GM12878 (cell line): ENCODE measurements at regions not wholly inside any gene's neighbourhood (a gene's known extent, or its start where the extent isn't known, plus 50 kb on each side); places are given as distances from the start of the nearest gene placed in this dataset.

ENCODE experiments used
- CBFB ChIP-seq: IDR thresholded peaks from 2 replicates; pipeline ENCODE4 v1.6.1; 2016; ENCODE audit warnings: antibody characterized with exemption, low read depth
- CEBPB ChIP-seq, 2 experiments: fragments of 150-350 bp in 1 of 2; IDR thresholded peaks; 2 replicates each; pipeline ENCODE4 v1.6.1; 2012 to 2014; ENCODE audit warnings: low read depth in 2 of 2, low read length in 2 of 2, borderline replicate concordance in 1 of 2, inconsistent platforms in 1 of 2
- CREB1 ChIP-seq: IDR thresholded peaks from 2 replicates; pipeline ENCODE4 v1.6.1; 2012; ENCODE audit warnings: low read depth, mild to moderate bottlenecking, inconsistent platforms
- EP300 ChIP-seq, 2 experiments: fragments of 150-350 bp in 1 of 2; IDR thresholded peaks; 2 replicates each; pipeline ENCODE4 v1.6.1; 2011 to 2012; ENCODE audit warnings: low read depth in 2 of 2, low read length in 2 of 2, borderline replicate concordance in 1 of 2, improper control_type of control experiment in 1 of 2, inconsistent platforms in 1 of 2; ENCODE audit not compliant: control insufficient read depth in 1 of 2
- GATAD2B ChIP-seq: fragments of 450-650 bp; conservative IDR thresholded peaks from 2 replicates; pipeline ENCODE4 v1.6.1; 2017; ENCODE audit warnings: low read depth, mild to moderate bottlenecking, moderate library complexity
- POLR2A ChIP-seq: IDR thresholded peaks from 2 replicates; pipeline ENCODE4 v1.6.1; 2011; ENCODE audit warnings: low read depth, mild to moderate bottlenecking, low read length
- SREBF2 ChIP-seq: IDR thresholded peaks from 2 replicates; pipeline ENCODE4 v1.6.1; 2012; ENCODE audit warnings: mild to moderate bottlenecking, low read length
- TCF12 ChIP-seq: IDR thresholded peaks from 2 replicates; pipeline ENCODE4 v1.6.1; 2011; ENCODE audit warnings: low read depth, mild to moderate bottlenecking, low read length
- TF ChIP-seq, protein P1 (sequence below): IDR thresholded peaks from 2 replicates; pipeline ENCODE4 v1.6.1; 2011; ENCODE audit warnings: low read depth, mild to moderate bottlenecking, low read length, moderate library complexity, borderline replicate concordance; ENCODE audit errors: extremely low read depth
- TF ChIP-seq, protein P2 (sequence below), 3 experiments: IDR thresholded peaks in 2 of 3; conservative IDR thresholded peaks in 1 of 3; 2 replicates each; pipeline ENCODE4 v1.5.1; 2011; ENCODE audit warnings: low read depth in 3 of 3, low read length in 3 of 3, mild to moderate bottlenecking in 3 of 3, control low read depth in 2 of 3, moderate library complexity in 2 of 3, inconsistent platforms in 1 of 3, mixed read lengths in 1 of 3; ENCODE audit not compliant: control insufficient read depth in 2 of 3, insufficient read depth in 1 of 3; ENCODE audit errors: extremely low read depth in 1 of 3
- TF ChIP-seq, protein P3 (sequence below): fragments of 450-650 bp; IDR thresholded peaks from 2 replicates; pipeline ENCODE4 v1.6.1; 2016; ENCODE audit warnings: mild to moderate bottlenecking, moderate library complexity, borderline replicate concordance
- TF ChIP-seq, protein P4 (sequence below): fragments of 150-350 bp; IDR thresholded peaks from 2 replicates; pipeline ENCODE4 v1.6.1; 2016; ENCODE audit warnings: low read depth, low read length
- TF ChIP-seq, protein P5 (sequence below): IDR thresholded peaks from 2 replicates; pipeline ENCODE4 v1.6.1; 2012; ENCODE audit warnings: low read depth, low read length, improper control_type of control experiment

DNA sequence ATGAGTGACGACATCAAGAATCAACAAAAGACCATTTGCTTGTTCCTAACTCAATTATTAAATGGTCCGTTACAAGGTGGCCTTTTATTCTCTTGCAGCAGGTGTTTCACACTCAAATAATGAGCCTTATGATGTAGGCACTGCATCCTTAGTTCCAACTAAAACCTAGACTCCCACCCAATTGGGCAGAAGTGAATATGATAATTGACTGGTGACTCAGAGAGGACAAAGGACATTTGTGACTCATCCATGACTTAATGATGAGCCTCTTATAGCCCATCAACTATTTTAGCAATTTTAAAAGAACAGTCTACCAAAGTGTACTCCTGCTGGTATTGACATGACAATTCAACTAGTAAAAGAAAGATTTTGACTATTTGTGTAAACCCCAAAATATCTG lies 1027.8 kb upstream of the PHF14 start:
- TF ChIP-seq CEBPB (IDR thresholded peaks at IDR 0.05; ENCODE audit: borderline replicate concordance in 1 of 2, low read depth in 2 of 2, low read length in 2 of 2) = no peak
- TF ChIP-seq POLR2A = no peak
- TF ChIP-seq GATAD2B = no peak
- TF ChIP-seq SREBF2 = no peak
- TF ChIP-seq, protein P1, sequence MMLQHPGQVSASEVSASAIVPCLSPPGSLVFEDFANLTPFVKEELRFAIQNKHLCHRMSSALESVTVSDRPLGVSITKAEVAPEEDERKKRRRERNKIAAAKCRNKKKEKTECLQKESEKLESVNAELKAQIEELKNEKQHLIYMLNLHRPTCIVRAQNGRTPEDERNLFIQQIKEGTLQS = no peak
- TF ChIP-seq, protein P2, sequence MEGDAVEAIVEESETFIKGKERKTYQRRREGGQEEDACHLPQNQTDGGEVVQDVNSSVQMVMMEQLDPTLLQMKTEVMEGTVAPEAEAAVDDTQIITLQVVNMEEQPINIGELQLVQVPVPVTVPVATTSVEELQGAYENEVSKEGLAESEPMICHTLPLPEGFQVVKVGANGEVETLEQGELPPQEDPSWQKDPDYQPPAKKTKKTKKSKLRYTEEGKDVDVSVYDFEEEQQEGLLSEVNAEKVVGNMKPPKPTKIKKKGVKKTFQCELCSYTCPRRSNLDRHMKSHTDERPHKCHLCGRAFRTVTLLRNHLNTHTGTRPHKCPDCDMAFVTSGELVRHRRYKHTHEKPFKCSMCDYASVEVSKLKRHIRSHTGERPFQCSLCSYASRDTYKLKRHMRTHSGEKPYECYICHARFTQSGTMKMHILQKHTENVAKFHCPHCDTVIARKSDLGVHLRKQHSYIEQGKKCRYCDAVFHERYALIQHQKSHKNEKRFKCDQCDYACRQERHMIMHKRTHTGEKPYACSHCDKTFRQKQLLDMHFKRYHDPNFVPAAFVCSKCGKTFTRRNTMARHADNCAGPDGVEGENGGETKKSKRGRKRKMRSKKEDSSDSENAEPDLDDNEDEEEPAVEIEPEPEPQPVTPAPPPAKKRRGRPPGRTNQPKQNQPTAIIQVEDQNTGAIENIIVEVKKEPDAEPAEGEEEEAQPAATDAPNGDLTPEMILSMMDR (IDR thresholded peaks at IDR 0.05 in 2 of 3, conservative IDR thresholded peaks at IDR 0.05 in 1 of 3; ENCODE audit: control insufficient read depth in 2 of 3, extremely low read depth in 1 of 3, insufficient read depth in 1 of 3, low read depth in 3 of 3, low read length in 3 of 3) = no peak
- no peak for TF ChIP-seq CREB1
- TF ChIP-seq TCF12 = no peak
- TF ChIP-seq, protein P3, sequence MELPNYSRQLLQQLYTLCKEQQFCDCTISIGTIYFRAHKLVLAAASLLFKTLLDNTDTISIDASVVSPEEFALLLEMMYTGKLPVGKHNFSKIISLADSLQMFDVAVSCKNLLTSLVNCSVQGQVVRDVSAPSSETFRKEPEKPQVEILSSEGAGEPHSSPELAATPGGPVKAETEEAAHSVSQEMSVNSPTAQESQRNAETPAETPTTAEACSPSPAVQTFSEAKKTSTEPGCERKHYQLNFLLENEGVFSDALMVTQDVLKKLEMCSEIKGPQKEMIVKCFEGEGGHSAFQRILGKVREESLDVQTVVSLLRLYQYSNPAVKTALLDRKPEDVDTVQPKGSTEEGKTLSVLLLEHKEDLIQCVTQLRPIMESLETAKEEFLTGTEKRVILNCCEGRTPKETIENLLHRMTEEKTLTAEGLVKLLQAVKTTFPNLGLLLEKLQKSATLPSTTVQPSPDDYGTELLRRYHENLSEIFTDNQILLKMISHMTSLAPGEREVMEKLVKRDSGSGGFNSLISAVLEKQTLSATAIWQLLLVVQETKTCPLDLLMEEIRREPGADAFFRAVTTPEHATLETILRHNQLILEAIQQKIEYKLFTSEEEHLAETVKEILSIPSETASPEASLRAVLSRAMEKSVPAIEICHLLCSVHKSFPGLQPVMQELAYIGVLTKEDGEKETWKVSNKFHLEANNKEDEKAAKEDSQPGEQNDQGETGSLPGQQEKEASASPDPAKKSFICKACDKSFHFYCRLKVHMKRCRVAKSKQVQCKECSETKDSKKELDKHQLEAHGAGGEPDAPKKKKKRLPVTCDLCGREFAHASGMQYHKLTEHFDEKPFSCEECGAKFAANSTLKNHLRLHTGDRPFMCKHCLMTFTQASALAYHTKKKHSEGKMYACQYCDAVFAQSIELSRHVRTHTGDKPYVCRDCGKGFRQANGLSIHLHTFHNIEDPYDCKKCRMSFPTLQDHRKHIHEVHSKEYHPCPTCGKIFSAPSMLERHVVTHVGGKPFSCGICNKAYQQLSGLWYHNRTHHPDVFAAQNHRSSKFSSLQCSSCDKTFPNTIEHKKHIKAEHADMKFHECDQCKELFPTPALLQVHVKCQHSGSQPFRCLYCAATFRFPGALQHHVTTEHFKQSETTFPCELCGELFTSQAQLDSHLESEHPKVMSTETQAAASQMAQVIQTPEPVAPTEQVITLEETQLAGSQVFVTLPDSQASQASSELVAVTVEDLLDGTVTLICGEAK = no peak
- TF ChIP-seq EP300 (IDR thresholded peaks at IDR 0.05; ENCODE audit: borderline replicate concordance in 1 of 2, control insufficient read depth in 1 of 2, low read depth in 2 of 2, low read length in 2 of 2) = no peak
- TF ChIP-seq, protein P4, sequence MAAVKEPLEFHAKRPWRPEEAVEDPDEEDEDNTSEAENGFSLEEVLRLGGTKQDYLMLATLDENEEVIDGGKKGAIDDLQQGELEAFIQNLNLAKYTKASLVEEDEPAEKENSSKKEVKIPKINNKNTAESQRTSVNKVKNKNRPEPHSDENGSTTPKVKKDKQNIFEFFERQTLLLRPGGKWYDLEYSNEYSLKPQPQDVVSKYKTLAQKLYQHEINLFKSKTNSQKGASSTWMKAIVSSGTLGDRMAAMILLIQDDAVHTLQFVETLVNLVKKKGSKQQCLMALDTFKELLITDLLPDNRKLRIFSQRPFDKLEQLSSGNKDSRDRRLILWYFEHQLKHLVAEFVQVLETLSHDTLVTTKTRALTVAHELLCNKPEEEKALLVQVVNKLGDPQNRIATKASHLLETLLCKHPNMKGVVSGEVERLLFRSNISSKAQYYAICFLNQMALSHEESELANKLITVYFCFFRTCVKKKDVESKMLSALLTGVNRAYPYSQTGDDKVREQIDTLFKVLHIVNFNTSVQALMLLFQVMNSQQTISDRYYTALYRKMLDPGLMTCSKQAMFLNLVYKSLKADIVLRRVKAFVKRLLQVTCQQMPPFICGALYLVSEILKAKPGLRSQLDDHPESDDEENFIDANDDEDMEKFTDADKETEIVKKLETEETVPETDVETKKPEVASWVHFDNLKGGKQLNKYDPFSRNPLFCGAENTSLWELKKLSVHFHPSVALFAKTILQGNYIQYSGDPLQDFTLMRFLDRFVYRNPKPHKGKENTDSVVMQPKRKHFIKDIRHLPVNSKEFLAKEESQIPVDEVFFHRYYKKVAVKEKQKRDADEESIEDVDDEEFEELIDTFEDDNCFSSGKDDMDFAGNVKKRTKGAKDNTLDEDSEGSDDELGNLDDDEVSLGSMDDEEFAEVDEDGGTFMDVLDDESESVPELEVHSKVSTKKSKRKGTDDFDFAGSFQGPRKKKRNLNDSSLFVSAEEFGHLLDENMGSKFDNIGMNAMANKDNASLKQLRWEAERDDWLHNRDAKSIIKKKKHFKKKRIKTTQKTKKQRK = no peak
- TF ChIP-seq, protein P5, sequence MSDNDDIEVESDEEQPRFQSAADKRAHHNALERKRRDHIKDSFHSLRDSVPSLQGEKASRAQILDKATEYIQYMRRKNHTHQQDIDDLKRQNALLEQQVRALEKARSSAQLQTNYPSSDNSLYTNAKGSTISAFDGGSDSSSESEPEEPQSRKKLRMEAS = no peak
- no peak for TF ChIP-seq CBFB
